A549 (cell line): ENCODE measurements at regions not wholly inside any gene's neighbourhood (a gene's known extent, or its start where the extent isn't known, plus 50 kb on each side); places are given as distances from the start of the nearest gene placed in this dataset.

Experiments used
- ATAC-seq, 2 experiments: fragments of 200-7000 bp in 1 of 2; fragments of >200 bp in 1 of 2; cut with Nextera tagmentation in 1 of 2; cut with Tn5 transposase in 1 of 2; 3 replicates each; pipeline versions ENCODE4 v1.8.0 to v1.9.1; 2018 to 2020; ENCODE audit warnings: mild to moderate bottlenecking in 1 of 2, moderate library complexity in 1 of 2
- CTCF ChIA-PET: fragments of 300-600 bp; sonication (Branson Sonifier 250); formaldehyde crosslinking; extraction: SDS; loops from one replicate; lab custom pipeline; 2021; ENCODE audit warnings: antibody characterized with exemption, inconsistent platforms; lab: Yijun Ruan, JAX
- POLR2A ChIA-PET: fragments of 350-600 bp; formaldehyde crosslinking; extraction: SDS; loops from one replicate; lab custom pipeline; 2021; ENCODE audit warnings: antibody characterized with exemption, inconsistent platforms; lab: Yijun Ruan, JAX
- DNase-seq, 2 experiments: peaks; one replicate each; pipeline versions ENCODE4 v3.0.0 to v3.0.0-alpha.2; 2011 to 2016; ENCODE audit warnings: low read depth in 1 of 2, low spot score in 1 of 2
- FAIRE-seq: peaks from 2 replicates; lab custom pipeline; 2011; peaks lifted over from hg19 to GRCh38; lab: Jason Lieb, UNC
- H3K27ac ChIP-seq, 2 experiments: fragments of >200 bp; sonication (Bioruptor Twin); formaldehyde crosslinking; 3 replicates each; pipeline ENCODE4 v1.5.1; 2016 to 2017
- H3K4me1 ChIP-seq: fragments of >200 bp; sonication (Bioruptor Twin); formaldehyde crosslinking; 3 replicates; pipeline ENCODE4 v1.6.1; 2016
- H3K4me2 ChIP-seq: fragments of >200 bp; sonication (Bioruptor Twin); formaldehyde crosslinking; 3 replicates; pipeline ENCODE4 v1.6.1; 2016
- H3K4me3 ChIP-seq: fragments of >200 bp; sonication (Bioruptor Twin); formaldehyde crosslinking; 3 replicates; pipeline ENCODE4 v1.5.1; 2016
- H3K9me3 ChIP-seq: fragments of >200 bp; sonication (Bioruptor Twin); formaldehyde crosslinking; 3 replicates; pipeline ENCODE4 v1.6.1; 2016
- ATOH8 ChIP-seq: fragments of 250-450 bp; sonication (Bioruptor Pico); IDR thresholded peaks from 2 replicates; pipeline ENCODE4 v1.5.0; 2020; ENCODE audit warnings: low read depth, mild to moderate bottlenecking, moderate library complexity
- CBX8 ChIP-seq: fragments of 200-600 bp; sonication (generic); IDR thresholded peaks from 2 replicates; pipeline ENCODE4 v1.6.1; 2016
- EP300 ChIP-seq, 2 experiments: fragments of >200 bp; sonication (Bioruptor Twin); formaldehyde crosslinking; IDR thresholded peaks; 2 replicates in 1 of 2; 3 replicates in 1 of 2; pipeline ENCODE4 v1.6.1; 2016 to 2017
- FOSB ChIP-seq: fragments of 250-450 bp; sonication (Bioruptor Pico); IDR thresholded peaks from 2 replicates; pipeline ENCODE4 v1.5.0; 2020; ENCODE audit warnings: mild to moderate bottlenecking, moderate library complexity
- HOXA7 ChIP-seq: fragments of 250-450 bp; sonication (Bioruptor Pico); IDR thresholded peaks from 2 replicates; pipeline ENCODE4 v1.5.0; 2020; ENCODE audit warnings: mild to moderate bottlenecking, moderate library complexity
- HOXB13 ChIP-seq: fragments of 250-450 bp; sonication (Bioruptor Pico); IDR thresholded peaks from 2 replicates; pipeline ENCODE4 v1.5.0; 2020; ENCODE audit warnings: low read depth, mild to moderate bottlenecking, moderate library complexity
- HOXB5 ChIP-seq: fragments of 250-450 bp; sonication (Bioruptor Pico); IDR thresholded peaks from 2 replicates; pipeline ENCODE4 v1.5.0; 2020; ENCODE audit warnings: mild to moderate bottlenecking, moderate library complexity
- KDM1A ChIP-seq: fragments of 200-600 bp; sonication (generic); IDR thresholded peaks from 2 replicates; pipeline ENCODE4 v1.6.1; 2016; ENCODE audit warnings: low read depth, mild to moderate bottlenecking
- KDM5A ChIP-seq: fragments of 200-600 bp; sonication (generic); IDR thresholded peaks from 2 replicates; pipeline ENCODE4 v1.6.1; 2016; ENCODE audit warnings: antibody characterized with exemption, mild to moderate bottlenecking
- MYC ChIP-seq: IDR thresholded peaks from 2 replicates; pipeline ENCODE4 v1.6.1; 2012; ENCODE audit warnings: mild to moderate bottlenecking, inconsistent platforms, low read length, improper control_type of control experiment, borderline replicate concordance
- PHF8 ChIP-seq: fragments of 200-600 bp; sonication (generic); IDR thresholded peaks from 2 replicates; pipeline ENCODE4 v1.6.1; 2016; ENCODE audit warnings: low read depth, mild to moderate bottlenecking, antibody characterized with exemption, moderate library complexity, borderline replicate concordance
- POLR2AphosphoS2 ChIP-seq: conservative IDR thresholded peaks from 2 replicates; pipeline ENCODE4 v1.6.1; 2012; ENCODE audit warnings: low read length, improper control_type of control experiment, inconsistent platforms
- RCOR1 ChIP-seq: fragments of 150-350 bp; IDR thresholded peaks from 2 replicates; pipeline ENCODE4 v1.6.1; 2014; ENCODE audit warnings: antibody characterized with exemption, low read length, low read depth
- RFX5 ChIP-seq: fragments of 450-650 bp; IDR thresholded peaks from 2 replicates; pipeline ENCODE4 v1.7.1; 2014; ENCODE audit warnings: antibody characterized with exemption, mild to moderate bottlenecking, moderate library complexity
- SREBF2 ChIP-seq: fragments of 450-650 bp; IDR thresholded peaks from 2 replicates; pipeline ENCODE4 v1.6.1; 2014; ENCODE audit warnings: mild to moderate bottlenecking, moderate library complexity
- TP53 ChIP-seq: fragments of 250-450 bp; sonication (Bioruptor Pico); IDR thresholded peaks from 2 replicates; pipeline ENCODE4 v1.5.0; 2021; ENCODE audit warnings: mild to moderate bottlenecking, moderate library complexity
- ZFP36 ChIP-seq: fragments of 450-650 bp; IDR thresholded peaks from 2 replicates; pipeline ENCODE4 v1.6.1; 2014; ENCODE audit warnings: borderline replicate concordance; ENCODE audit not compliant: partially characterized antibody
- ZSCAN20 ChIP-seq: fragments of 250-450 bp; sonication (Bioruptor Pico); IDR thresholded peaks from 2 replicates; pipeline ENCODE4 v1.8.0; 2022; ENCODE audit warnings: mild to moderate bottlenecking, moderate library complexity
- WGBS: methylation state at CpG from one replicate; pipeline ENCODE4 v1.1.6; 2017; ENCODE audit errors: missing lambda C conversion rate; 5-methylcytosine and 5-hydroxymethylcytosine counted together
- TF ChIP-seq, protein P1 (sequence below): fragments of >200 bp; sonication (Bioruptor Twin); formaldehyde crosslinking; IDR thresholded peaks from 3 replicates; pipeline ENCODE4 v1.6.1; 2016
- TF ChIP-seq, protein P2 (sequence below): fragments of 450-650 bp; IDR thresholded peaks from 2 replicates; pipeline ENCODE4 v1.6.1; 2014; ENCODE audit warnings: antibody characterized with exemption

DNA sequence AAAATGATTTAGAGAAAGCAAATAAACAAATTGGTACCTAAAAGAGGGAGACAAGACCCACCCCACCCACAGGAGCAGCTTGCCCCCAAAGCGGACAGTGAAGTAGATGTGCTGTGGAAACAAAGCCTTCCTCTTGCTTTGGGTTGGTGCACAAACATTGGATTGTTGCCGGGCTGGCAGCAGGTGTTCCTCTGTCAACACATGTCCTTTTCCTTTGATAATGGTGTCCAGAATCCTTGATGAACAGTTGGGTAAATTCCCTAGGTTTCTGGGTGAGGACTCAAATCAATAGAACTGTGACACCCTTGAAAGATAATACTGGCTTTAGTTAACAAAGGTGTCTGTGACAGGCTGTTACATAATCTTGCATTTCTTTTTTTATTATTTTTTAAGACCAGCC lies 311.8 kb downstream of the SPRY2 start:
- no peak for TF ChIP-seq MYC
- TF ChIP-seq PHF8 = no peak
- no peak for TF ChIP-seq HOXB5
- no peak for TF ChIP-seq POLR2AphosphoS2
- TF ChIP-seq ZSCAN20 (CRISPR knock-in tag) = no peak
- no peak for TF ChIP-seq RFX5
- TF ChIP-seq FOSB (CRISPR knock-in tag) = no peak
- TF ChIP-seq ATOH8 (CRISPR knock-in tag) = no peak
- FAIRE-seq (no peak), ATAC-seq (no peak), DNase-seq (no peak)
- ChIA-PET CTCF (no interaction called here), POLR2A (no interaction called here)
- peaks cover 13% of the 10 kb centered on the region; the same call in 2 of the 3 replicates for H3K4me1 ChIP-seq
- no peak overlapping the region for H3K27ac ChIP-seq
- 80% methylated on average over 2 of the region's 2 CpGs for WGBS
- no peak overlapping the region for H3K4me2 ChIP-seq
- H3K9me3 ChIP-seq = no peaks in the 10 kb centered on the region
- no peak overlapping the region for H3K4me3 ChIP-seq

GRCh38 chr13:80022146-80022545 lies 318.8 kb downstream of the SPRY2 start:
- TF ChIP-seq, protein P1, sequence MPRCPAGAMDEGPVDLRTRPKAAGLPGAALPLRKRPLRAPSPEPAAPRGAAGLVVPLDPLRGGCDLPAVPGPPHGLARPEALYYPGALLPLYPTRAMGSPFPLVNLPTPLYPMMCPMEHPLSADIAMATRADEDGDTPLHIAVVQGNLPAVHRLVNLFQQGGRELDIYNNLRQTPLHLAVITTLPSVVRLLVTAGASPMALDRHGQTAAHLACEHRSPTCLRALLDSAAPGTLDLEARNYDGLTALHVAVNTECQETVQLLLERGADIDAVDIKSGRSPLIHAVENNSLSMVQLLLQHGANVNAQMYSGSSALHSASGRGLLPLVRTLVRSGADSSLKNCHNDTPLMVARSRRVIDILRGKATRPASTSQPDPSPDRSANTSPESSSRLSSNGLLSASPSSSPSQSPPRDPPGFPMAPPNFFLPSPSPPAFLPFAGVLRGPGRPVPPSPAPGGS = no peak
- no peak for TF ChIP-seq EP300 (IDR thresholded peaks at IDR 0.05)
- no peak for TF ChIP-seq KDM5A
- TF ChIP-seq KDM1A = no peak
- TF ChIP-seq HOXB13 = no peak
- TF ChIP-seq HOXA7 (CRISPR knock-in tag) = no peak
- TF ChIP-seq CBX8 = no peak
- TF ChIP-seq SREBF2 = no peak
- TF ChIP-seq, protein P2, sequence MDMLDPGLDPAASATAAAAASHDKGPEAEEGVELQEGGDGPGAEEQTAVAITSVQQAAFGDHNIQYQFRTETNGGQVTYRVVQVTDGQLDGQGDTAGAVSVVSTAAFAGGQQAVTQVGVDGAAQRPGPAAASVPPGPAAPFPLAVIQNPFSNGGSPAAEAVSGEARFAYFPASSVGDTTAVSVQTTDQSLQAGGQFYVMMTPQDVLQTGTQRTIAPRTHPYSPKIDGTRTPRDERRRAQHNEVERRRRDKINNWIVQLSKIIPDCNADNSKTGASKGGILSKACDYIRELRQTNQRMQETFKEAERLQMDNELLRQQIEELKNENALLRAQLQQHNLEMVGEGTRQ = no peak
- TF ChIP-seq TP53 = no peak
- TF ChIP-seq ATOH8 (CRISPR knock-in tag) = no peak
- H3K4me3 ChIP-seq = no peak overlapping the region
- POLR2A ChIA-PET = no interaction called here
- WGBS = 59% methylated on average over 3 of the region's 3 CpGs
- H3K4me2 ChIP-seq = no peak overlapping the region
- DNase-seq = no peak
- CTCF ChIA-PET = no interaction called here
- no peak for FAIRE-seq
- ATAC-seq = no peak
- H3K27ac ChIP-seq = no peak overlapping the region
- H3K4me1 ChIP-seq = no peaks in the 10 kb centered on the region
- no peaks in the 10 kb centered on the region for H3K9me3 ChIP-seq

DNA sequence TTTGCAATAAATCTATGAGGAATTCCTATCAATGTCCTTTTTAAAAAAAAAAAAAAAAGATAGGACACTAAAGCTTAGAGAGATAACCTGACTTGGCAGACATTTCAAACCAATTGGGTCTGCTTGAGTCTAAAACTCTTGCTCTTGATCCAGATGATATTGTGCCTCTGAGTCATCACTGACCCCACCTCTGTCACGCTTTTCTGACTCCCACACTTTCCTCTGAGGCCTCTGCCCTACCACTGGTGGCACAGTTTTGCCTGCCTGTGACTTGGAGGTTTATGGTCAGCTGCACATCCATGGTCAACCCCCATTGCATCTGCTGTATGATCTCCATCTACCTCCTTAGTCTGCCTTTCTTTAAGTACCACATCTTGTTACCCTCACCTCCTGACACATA lies 328.7 kb downstream of the SPRY2 start:
- CTCF ChIA-PET = no interaction called here
- Histone ChIP-seq H3K4me3 (no peak overlapping the region), H3K9me3 (no peaks in the 10 kb centered on the region), H3K27ac (no peak overlapping the region), H3K4me2 (peak overlapping the region; percentile 26; the same call in 2 of the 3 replicates), H3K4me1 (peaks cover 25% of the 10 kb centered on the region; the same call in 2 of the 3 replicates)
- no peak for ATAC-seq
- 26% methylated on average over 1 of the region's 1 CpG for WGBS
- POLR2A ChIA-PET = no interaction called here
- no peak for FAIRE-seq
- TF ChIP-seq HOXA7 (CRISPR knock-in tag) (no peak), ZFP36 (no peak), RCOR1 (no peak)
- DNase-seq = no peak
